ENCODE measurements at regions not wholly inside any gene's neighbourhood (a gene's known extent, or its start where the extent isn't known, plus 50 kb on each side); places are given as distances from the start of the nearest gene placed in this dataset.

- Mint-ChIP-seq H3K4me1 (ENCODE audit: unreplicated experiment) (peaks cover 8% of the 10 kb centered on the region), H3K9me3 (no peaks in the 10 kb centered on the region), H3K27me3 (peaks cover 32% of the 10 kb centered on the region), H3K27ac (no peak overlapping the region), H3K4me3 (no peak overlapping the region), H3K36me3 (no peaks in the 10 kb centered on the region)
- TF ChIP-seq CTCF (conservative IDR thresholded peaks at IDR 0.05), result no peak
- no peak for DNase-seq (ENCODE audit: extremely low spot score, unreplicated experiment)
These were observed 92.6 kb downstream of the TMEM174 start for GRCh38 chr5:73265641-73266040.

- H3K9me3 Mint-ChIP-seq, result no peaks in the 10 kb centered on the region
- H3K27ac Mint-ChIP-seq, result no peak overlapping the region
- H3K36me3 Mint-ChIP-seq, result no peaks in the 10 kb centered on the region
- H3K4me1 Mint-ChIP-seq (ENCODE audit: unreplicated experiment), result peaks cover 8% of the 10 kb centered on the region
- no peak for TF ChIP-seq CTCF (conservative IDR thresholded peaks at IDR 0.05)
- DNase-seq (ENCODE audit: extremely low spot score, unreplicated experiment), result no peak
- H3K4me3 Mint-ChIP-seq, result no peak overlapping the region
- H3K27me3 Mint-ChIP-seq, result peaks cover 23% of the 10 kb centered on the region
These were observed 91.6 kb downstream of the TMEM174 start for GRCh38 chr5:73264631-73265030.

GRCh38 chr5:73263001-73263710, 90.2 kb downstream of the TMEM174 start:
- H3K36me3 Mint-ChIP-seq, result no peaks in the 10 kb centered on the region
- H3K27ac Mint-ChIP-seq, result no peak overlapping the region
- no peaks in the 10 kb centered on the region for H3K9me3 Mint-ChIP-seq
- no peak overlapping the region for H3K4me3 Mint-ChIP-seq
- TF ChIP-seq CTCF (conservative IDR thresholded peaks at IDR 0.05), result no peak
- DNase-seq (ENCODE audit: extremely low spot score, unreplicated experiment), result no peak
- H3K27me3 Mint-ChIP-seq, result peaks cover 31% of the 10 kb centered on the region
- H3K4me1 Mint-ChIP-seq (ENCODE audit: unreplicated experiment), result peaks cover 8% of the 10 kb centered on the region

- Mint-ChIP-seq H3K4me3 (no peak overlapping the region), H3K36me3 (no peaks in the 10 kb centered on the region), H3K4me1 (ENCODE audit: unreplicated experiment) (peaks cover 7% of the 10 kb centered on the region), H3K27ac (no peak overlapping the region), H3K27me3 (peaks cover 39% of the 10 kb centered on the region), H3K9me3 (peaks cover 11% of the 10 kb centered on the region)
- no peak for DNase-seq (ENCODE audit: extremely low spot score, unreplicated experiment)
- no peak for TF ChIP-seq CTCF (conservative IDR thresholded peaks at IDR 0.05)
These were observed 83.9 kb downstream of the TMEM174 start for GRCh38 chr5:73256862-73257261.

GRCh38 chr5:73256462-73256861, 83.5 kb downstream of the TMEM174 start:
- no peak overlapping the region for H3K27ac Mint-ChIP-seq
- H3K9me3 Mint-ChIP-seq, result peaks cover 11% of the 10 kb centered on the region
- peaks cover 37% of the 10 kb centered on the region for H3K27me3 Mint-ChIP-seq
- peaks cover 7% of the 10 kb centered on the region for H3K4me1 Mint-ChIP-seq (ENCODE audit: unreplicated experiment)
- no peaks in the 10 kb centered on the region for H3K36me3 Mint-ChIP-seq
- H3K4me3 Mint-ChIP-seq, result no peak overlapping the region
- DNase-seq (ENCODE audit: extremely low spot score, unreplicated experiment), result no peak
- no peak for TF ChIP-seq CTCF (conservative IDR thresholded peaks at IDR 0.05)
